A549 (cell line): ENCODE measurements at regions not wholly inside any gene's neighbourhood (a gene's known extent, or its start where the extent isn't known, plus 50 kb on each side); places are given as distances from the start of the nearest gene placed in this dataset.

Source experiments
- ATAC-seq, 2 experiments: fragments of 200-7000 bp in 1 of 2; fragments of >200 bp in 1 of 2; cut with Nextera tagmentation in 1 of 2; cut with Tn5 transposase in 1 of 2; 3 replicates each; pipeline versions ENCODE4 v1.8.0 to v1.9.1; 2018 to 2020; ENCODE audit warnings: mild to moderate bottlenecking in 1 of 2, moderate library complexity in 1 of 2
- CTCF ChIA-PET: fragments of 300-600 bp; sonication (Branson Sonifier 250); formaldehyde crosslinking; extraction: SDS; loops from one replicate; lab custom pipeline; 2021; ENCODE audit warnings: antibody characterized with exemption, inconsistent platforms; lab: Yijun Ruan, JAX
- POLR2A ChIA-PET: fragments of 350-600 bp; formaldehyde crosslinking; extraction: SDS; loops from one replicate; lab custom pipeline; 2021; ENCODE audit warnings: antibody characterized with exemption, inconsistent platforms; lab: Yijun Ruan, JAX
- DNase-seq, 2 experiments: peaks; one replicate each; pipeline versions ENCODE4 v3.0.0 to v3.0.0-alpha.2; 2011 to 2016; ENCODE audit warnings: low read depth in 1 of 2, low spot score in 1 of 2
- FAIRE-seq: peaks from 2 replicates; lab custom pipeline; 2011; peaks lifted over from hg19 to GRCh38; lab: Jason Lieb, UNC
- H3K27ac ChIP-seq, 2 experiments: fragments of >200 bp; sonication (Bioruptor Twin); formaldehyde crosslinking; 3 replicates each; pipeline ENCODE4 v1.5.1; 2016 to 2017
- H3K4me1 ChIP-seq: fragments of >200 bp; sonication (Bioruptor Twin); formaldehyde crosslinking; 3 replicates; pipeline ENCODE4 v1.6.1; 2016
- H3K4me2 ChIP-seq: fragments of >200 bp; sonication (Bioruptor Twin); formaldehyde crosslinking; 3 replicates; pipeline ENCODE4 v1.6.1; 2016
- H3K4me3 ChIP-seq: fragments of >200 bp; sonication (Bioruptor Twin); formaldehyde crosslinking; 3 replicates; pipeline ENCODE4 v1.5.1; 2016
- H3K9me3 ChIP-seq: fragments of >200 bp; sonication (Bioruptor Twin); formaldehyde crosslinking; 3 replicates; pipeline ENCODE4 v1.6.1; 2016
- EHMT2 ChIP-seq: fragments of 200-600 bp; sonication (generic); IDR thresholded peaks from 2 replicates; pipeline ENCODE4 v1.6.1; 2016; ENCODE audit warnings: antibody characterized with exemption, low read depth, mild to moderate bottlenecking, moderate library complexity
- EP300 ChIP-seq, 2 experiments: fragments of >200 bp; sonication (Bioruptor Twin); formaldehyde crosslinking; IDR thresholded peaks; 2 replicates in 1 of 2; 3 replicates in 1 of 2; pipeline ENCODE4 v1.6.1; 2016 to 2017
- FOSB ChIP-seq: fragments of 250-450 bp; sonication (Bioruptor Pico); IDR thresholded peaks from 2 replicates; pipeline ENCODE4 v1.5.0; 2020; ENCODE audit warnings: mild to moderate bottlenecking, moderate library complexity
- HEYL ChIP-seq: fragments of 250-450 bp; sonication (Bioruptor Pico); IDR thresholded peaks from 2 replicates; pipeline ENCODE4 v1.8.0; 2021; ENCODE audit warnings: mild to moderate bottlenecking, moderate library complexity
- HOXB13 ChIP-seq: fragments of 250-450 bp; sonication (Bioruptor Pico); IDR thresholded peaks from 2 replicates; pipeline ENCODE4 v1.5.0; 2020; ENCODE audit warnings: low read depth, mild to moderate bottlenecking, moderate library complexity
- JUN ChIP-seq, 2 experiments: fragments of >200 bp; sonication (Bioruptor Twin); formaldehyde crosslinking; IDR thresholded peaks; 2 replicates in 1 of 2; 3 replicates in 1 of 2; pipeline ENCODE4 v1.6.1; 2016 to 2017
- KDM5A ChIP-seq: fragments of 200-600 bp; sonication (generic); IDR thresholded peaks from 2 replicates; pipeline ENCODE4 v1.6.1; 2016; ENCODE audit warnings: antibody characterized with exemption, mild to moderate bottlenecking
- MAZ ChIP-seq: fragments of 150-350 bp; IDR thresholded peaks from 2 replicates; pipeline ENCODE4 v1.6.1; 2014; ENCODE audit warnings: antibody characterized with exemption, low read depth, low read length, borderline replicate concordance
- NFE2L2 ChIP-seq: fragments of 150-350 bp; conservative IDR thresholded peaks from 2 replicates; pipeline ENCODE4 v1.6.1; 2014; ENCODE audit warnings: low read length
- NPAS2 ChIP-seq: fragments of 250-450 bp; sonication (Bioruptor Pico); IDR thresholded peaks from 2 replicates; pipeline ENCODE4 v1.8.0; 2022; ENCODE audit warnings: mild to moderate bottlenecking, moderate library complexity, borderline replicate concordance
- PHF8 ChIP-seq: fragments of 200-600 bp; sonication (generic); IDR thresholded peaks from 2 replicates; pipeline ENCODE4 v1.6.1; 2016; ENCODE audit warnings: low read depth, mild to moderate bottlenecking, antibody characterized with exemption, moderate library complexity, borderline replicate concordance
- RAD21 ChIP-seq, 2 experiments: fragments of >200 bp in 1 of 2; sonication (Bioruptor Twin) in 1 of 2; formaldehyde crosslinking in 1 of 2; IDR thresholded peaks in 1 of 2; conservative IDR thresholded peaks in 1 of 2; 2 replicates in 1 of 2; 3 replicates in 1 of 2; pipeline ENCODE4 v1.6.1; 2012 to 2018; ENCODE audit warnings: inconsistent platforms in 1 of 2
- RCOR1 ChIP-seq: fragments of 150-350 bp; IDR thresholded peaks from 2 replicates; pipeline ENCODE4 v1.6.1; 2014; ENCODE audit warnings: antibody characterized with exemption, low read length, low read depth
- RFX5 ChIP-seq: fragments of 450-650 bp; IDR thresholded peaks from 2 replicates; pipeline ENCODE4 v1.7.1; 2014; ENCODE audit warnings: antibody characterized with exemption, mild to moderate bottlenecking, moderate library complexity
- RNF2 ChIP-seq: fragments of 200-600 bp; sonication (generic); IDR thresholded peaks from 2 replicates; pipeline ENCODE4 v1.6.1; 2016; ENCODE audit warnings: low read depth, mild to moderate bottlenecking, antibody characterized with exemption, moderate library complexity, borderline replicate concordance
- ZFP36 ChIP-seq: fragments of 450-650 bp; IDR thresholded peaks from 2 replicates; pipeline ENCODE4 v1.6.1; 2014; ENCODE audit warnings: borderline replicate concordance; ENCODE audit not compliant: partially characterized antibody
- WGBS: methylation state at CpG from one replicate; pipeline ENCODE4 v1.1.6; 2017; ENCODE audit errors: missing lambda C conversion rate; 5-methylcytosine and 5-hydroxymethylcytosine counted together
- TF ChIP-seq, protein P1 (sequence below): fragments of >200 bp; sonication (Bioruptor Twin); formaldehyde crosslinking; IDR thresholded peaks from 3 replicates; pipeline ENCODE4 v1.5.1; 2016
- TF ChIP-seq, protein P2 (sequence below): fragments of >200 bp; sonication (Bioruptor Twin); formaldehyde crosslinking; IDR thresholded peaks from 3 replicates; pipeline ENCODE4 v1.6.1; 2016
- TF ChIP-seq, protein P3 (sequence below): fragments of 450-650 bp; IDR thresholded peaks from 2 replicates; pipeline ENCODE4 v1.6.1; 2014; ENCODE audit warnings: antibody characterized with exemption
- TF ChIP-seq, protein P4 (sequence below): IDR thresholded peaks from 2 replicates; pipeline ENCODE4 v1.6.1; 2012
- TF ChIP-seq, protein P5 (sequence below): fragments of 150-350 bp; IDR thresholded peaks from 2 replicates; pipeline ENCODE4 v1.6.1; 2014; ENCODE audit warnings: low read depth, mild to moderate bottlenecking, low read length

DNA sequence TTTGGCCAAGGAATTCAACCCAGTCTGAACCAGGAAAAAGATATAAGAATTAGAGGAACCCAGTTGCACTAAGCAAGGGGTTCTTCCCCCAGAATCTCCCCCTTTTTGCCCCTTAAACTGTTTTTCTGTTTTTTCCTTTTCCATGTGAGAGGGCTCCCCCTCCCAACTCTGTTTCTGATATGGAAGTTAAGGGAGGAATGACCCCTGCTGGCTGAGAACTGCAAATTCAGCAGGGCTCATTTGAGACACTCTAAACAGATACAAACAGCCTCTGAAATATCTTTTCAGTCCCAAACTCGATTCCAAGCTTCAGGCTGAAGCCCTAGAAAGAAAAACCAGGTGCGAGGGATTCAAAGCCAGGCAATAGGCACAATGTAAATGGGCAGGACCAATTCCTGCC is 132.7 kb downstream of the SLC41A2 start:
- Histone ChIP-seq H3K4me1 (no peaks in the 10 kb centered on the region), H3K27ac (no peak overlapping the region), H3K9me3 (peaks cover 8% of the 10 kb centered on the region), H3K4me2 (no peak overlapping the region), H3K4me3 (no peak overlapping the region)
- WGBS = 67% methylated on average over 2 of the region's 2 CpGs
- POLR2A ChIA-PET = no interaction called here
- FAIRE-seq = no peak
- peak in 1 of 2 experiments; percentile 57; a peak in 3 of 6 replicates for ATAC-seq
- peak in 1 of 2 experiments; percentile 69; a peak in 4 of 5 replicates for TF ChIP-seq RAD21 (conservative IDR thresholded peaks at IDR 0.05 in 1 of 2, IDR thresholded peaks at IDR 0.05 in 1 of 2)
- TF ChIP-seq, protein P1, sequence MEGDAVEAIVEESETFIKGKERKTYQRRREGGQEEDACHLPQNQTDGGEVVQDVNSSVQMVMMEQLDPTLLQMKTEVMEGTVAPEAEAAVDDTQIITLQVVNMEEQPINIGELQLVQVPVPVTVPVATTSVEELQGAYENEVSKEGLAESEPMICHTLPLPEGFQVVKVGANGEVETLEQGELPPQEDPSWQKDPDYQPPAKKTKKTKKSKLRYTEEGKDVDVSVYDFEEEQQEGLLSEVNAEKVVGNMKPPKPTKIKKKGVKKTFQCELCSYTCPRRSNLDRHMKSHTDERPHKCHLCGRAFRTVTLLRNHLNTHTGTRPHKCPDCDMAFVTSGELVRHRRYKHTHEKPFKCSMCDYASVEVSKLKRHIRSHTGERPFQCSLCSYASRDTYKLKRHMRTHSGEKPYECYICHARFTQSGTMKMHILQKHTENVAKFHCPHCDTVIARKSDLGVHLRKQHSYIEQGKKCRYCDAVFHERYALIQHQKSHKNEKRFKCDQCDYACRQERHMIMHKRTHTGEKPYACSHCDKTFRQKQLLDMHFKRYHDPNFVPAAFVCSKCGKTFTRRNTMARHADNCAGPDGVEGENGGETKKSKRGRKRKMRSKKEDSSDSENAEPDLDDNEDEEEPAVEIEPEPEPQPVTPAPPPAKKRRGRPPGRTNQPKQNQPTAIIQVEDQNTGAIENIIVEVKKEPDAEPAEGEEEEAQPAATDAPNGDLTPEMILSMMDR = peak; percentile 16; the same call in 1 of the 3 replicates
- TF ChIP-seq, protein P2, sequence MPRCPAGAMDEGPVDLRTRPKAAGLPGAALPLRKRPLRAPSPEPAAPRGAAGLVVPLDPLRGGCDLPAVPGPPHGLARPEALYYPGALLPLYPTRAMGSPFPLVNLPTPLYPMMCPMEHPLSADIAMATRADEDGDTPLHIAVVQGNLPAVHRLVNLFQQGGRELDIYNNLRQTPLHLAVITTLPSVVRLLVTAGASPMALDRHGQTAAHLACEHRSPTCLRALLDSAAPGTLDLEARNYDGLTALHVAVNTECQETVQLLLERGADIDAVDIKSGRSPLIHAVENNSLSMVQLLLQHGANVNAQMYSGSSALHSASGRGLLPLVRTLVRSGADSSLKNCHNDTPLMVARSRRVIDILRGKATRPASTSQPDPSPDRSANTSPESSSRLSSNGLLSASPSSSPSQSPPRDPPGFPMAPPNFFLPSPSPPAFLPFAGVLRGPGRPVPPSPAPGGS = no peak
- peak in 1 of 2 experiments; percentile 36 for DNase-seq
- CTCF ChIA-PET = no interaction called here

DNA sequence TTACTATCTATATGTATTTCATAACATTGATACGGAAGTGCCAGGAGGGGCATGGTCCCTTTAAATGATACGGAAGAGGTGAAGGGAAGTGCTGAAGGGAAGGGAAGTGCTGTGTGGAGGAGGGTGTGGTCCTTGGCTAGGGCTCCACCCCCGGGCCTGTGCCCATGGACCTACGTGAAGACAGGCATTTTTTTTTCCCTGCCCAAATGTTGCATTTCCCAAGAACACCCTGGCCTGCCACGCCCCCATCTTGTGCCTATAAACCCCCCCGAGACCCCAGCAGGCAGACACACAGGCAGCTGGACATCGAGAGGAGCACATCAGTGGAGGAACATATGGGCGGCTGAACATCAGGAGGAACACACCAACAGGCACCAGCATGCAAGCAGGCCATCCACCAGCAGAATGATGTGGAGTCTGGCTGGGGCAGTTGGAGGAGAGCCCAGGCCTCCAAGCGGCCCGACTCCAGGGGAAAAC is 134.1 kb downstream of the SLC41A2 start:
- Histone ChIP-seq H3K27ac (no peak overlapping the region), H3K4me2 (no peak overlapping the region), H3K4me3 (no peak overlapping the region), H3K9me3 (peaks cover 8% of the 10 kb centered on the region), H3K4me1 (no peaks in the 10 kb centered on the region)
- TF ChIP-seq PHF8 (no peak), ZFP36 (no peak), RCOR1 (no peak), RNF2 (no peak), FOSB (no peak), HEYL (CRISPR knock-in tag) (no peak), EHMT2 (no peak), RFX5 (no peak), MAZ (no peak), JUN (IDR thresholded peaks at IDR 0.05) (no peak), NFE2L2 (no peak), NPAS2 (CRISPR knock-in tag) (no peak)
- TF ChIP-seq, protein P3, sequence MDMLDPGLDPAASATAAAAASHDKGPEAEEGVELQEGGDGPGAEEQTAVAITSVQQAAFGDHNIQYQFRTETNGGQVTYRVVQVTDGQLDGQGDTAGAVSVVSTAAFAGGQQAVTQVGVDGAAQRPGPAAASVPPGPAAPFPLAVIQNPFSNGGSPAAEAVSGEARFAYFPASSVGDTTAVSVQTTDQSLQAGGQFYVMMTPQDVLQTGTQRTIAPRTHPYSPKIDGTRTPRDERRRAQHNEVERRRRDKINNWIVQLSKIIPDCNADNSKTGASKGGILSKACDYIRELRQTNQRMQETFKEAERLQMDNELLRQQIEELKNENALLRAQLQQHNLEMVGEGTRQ = no peak
- TF ChIP-seq, protein P4, sequence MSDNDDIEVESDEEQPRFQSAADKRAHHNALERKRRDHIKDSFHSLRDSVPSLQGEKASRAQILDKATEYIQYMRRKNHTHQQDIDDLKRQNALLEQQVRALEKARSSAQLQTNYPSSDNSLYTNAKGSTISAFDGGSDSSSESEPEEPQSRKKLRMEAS = no peak
- TF ChIP-seq, protein P2 = no peak
- ChIA-PET POLR2A (interaction anchor here (0.6 kb wide), 1 partner anchor 575 kb away, joined by 5 read pairs; no protein-coding TSS in a partner anchor), CTCF (interaction anchor here (0.6 to 0.7 kb wide), 2 partner anchors 248 to 914 kb away, joined by 3 read pairs; no protein-coding TSS in a partner anchor)
- peak in 1 of 2 experiments; percentile 63; a peak in 3 of 6 replicates for ATAC-seq
- 76% methylated on average over 10 of the region's 10 CpGs for WGBS
- FAIRE-seq = no peak
- DNase-seq = peak in 1 of 2 experiments; percentile 20

DNA sequence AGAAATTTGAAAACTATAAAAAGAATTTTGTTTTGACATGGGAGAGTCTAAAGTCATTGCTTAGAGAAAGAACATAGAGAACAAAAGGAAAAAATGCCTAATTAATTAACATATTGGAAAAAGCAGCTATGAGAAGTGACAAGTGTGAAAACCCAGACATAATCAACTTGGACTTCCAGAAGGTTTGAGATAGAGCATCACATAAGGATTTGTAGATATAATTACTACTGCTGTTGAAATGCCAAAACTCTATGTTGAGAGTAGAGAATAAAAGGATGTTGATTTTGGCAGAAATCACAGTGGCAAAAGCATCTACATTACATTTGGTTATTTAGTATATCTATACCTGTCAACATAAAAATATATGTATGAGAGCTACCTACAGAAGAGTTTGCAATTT is 135.1 kb downstream of the SLC41A2 start:
- no peak for ATAC-seq
- FAIRE-seq = no peak
- Histone ChIP-seq H3K27ac (no peak overlapping the region), H3K4me3 (no peak overlapping the region), H3K9me3 (peaks cover 8% of the 10 kb centered on the region), H3K4me2 (no peak overlapping the region), H3K4me1 (no peaks in the 10 kb centered on the region)
- DNase-seq = no peak
- ChIA-PET CTCF (no interaction called here), POLR2A (no interaction called here)
- TF ChIP-seq, protein P5, sequence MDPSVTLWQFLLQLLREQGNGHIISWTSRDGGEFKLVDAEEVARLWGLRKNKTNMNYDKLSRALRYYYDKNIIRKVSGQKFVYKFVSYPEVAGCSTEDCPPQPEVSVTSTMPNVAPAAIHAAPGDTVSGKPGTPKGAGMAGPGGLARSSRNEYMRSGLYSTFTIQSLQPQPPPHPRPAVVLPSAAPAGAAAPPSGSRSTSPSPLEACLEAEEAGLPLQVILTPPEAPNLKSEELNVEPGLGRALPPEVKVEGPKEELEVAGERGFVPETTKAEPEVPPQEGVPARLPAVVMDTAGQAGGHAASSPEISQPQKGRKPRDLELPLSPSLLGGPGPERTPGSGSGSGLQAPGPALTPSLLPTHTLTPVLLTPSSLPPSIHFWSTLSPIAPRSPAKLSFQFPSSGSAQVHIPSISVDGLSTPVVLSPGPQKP = no peak
- TF ChIP-seq HOXB13 (no peak), EP300 (IDR thresholded peaks at IDR 0.05) (no peak), KDM5A (no peak)
- TF ChIP-seq, protein P2 = no peak
